Sigmoid colon (tissue), 4 donors: ENCODE measurements at regions not wholly inside any gene's neighbourhood (a gene's known extent, or its start where the extent isn't known, plus 50 kb on each side); places are given as distances from the start of the nearest gene placed in this dataset.

Source experiments
- POLR2A ChIP-seq, 2 donors: fragments of 450-650 bp; IDR thresholded peaks; one replicate each; pipeline ENCODE4 v1.6.1; 2016; ENCODE audit warnings: antibody characterized with exemption in 2 of 2, mild to moderate bottlenecking in 2 of 2, moderate library complexity in 2 of 2
- POLR2AphosphoS5 ChIP-seq, 4 donors: sonication (generic); formaldehyde crosslinking; IDR thresholded peaks; one replicate each; pipeline ENCODE4 v1.6.1; 2017; ENCODE audit warnings: antibody characterized with exemption in 4 of 4
- TF ChIP-seq, protein P1 (sequence below), 4 experiments: fragments of 450-650 bp in 3 of 4; fragments of 200-600 bp in 1 of 4; IDR thresholded peaks; one replicate each; pipeline ENCODE4 v1.5.1; 2016 to 2019; ENCODE audit warnings: antibody characterized with exemption in 4 of 4, mild to moderate bottlenecking in 3 of 4, moderate library complexity in 2 of 4

DNA sequence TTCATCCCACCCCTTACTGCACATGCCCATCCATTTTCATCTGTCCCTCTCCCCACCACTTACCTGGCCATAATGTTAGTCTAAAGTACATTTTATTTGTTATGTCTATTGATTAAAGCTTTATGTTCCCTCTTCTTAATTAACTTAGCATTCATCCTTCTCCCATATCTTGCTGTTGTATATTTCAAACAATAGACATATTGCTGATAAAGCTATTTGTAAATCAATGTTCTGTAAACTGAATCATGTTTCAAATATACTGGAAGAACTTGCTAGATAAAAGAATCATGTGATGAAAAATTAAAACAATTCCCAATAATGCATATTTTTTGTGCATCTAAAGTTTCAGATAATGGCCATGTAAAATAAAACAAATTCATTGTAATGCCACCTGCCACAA lies 249.2 kb downstream of the IGSF11 start:
- TF ChIP-seq, protein P1, sequence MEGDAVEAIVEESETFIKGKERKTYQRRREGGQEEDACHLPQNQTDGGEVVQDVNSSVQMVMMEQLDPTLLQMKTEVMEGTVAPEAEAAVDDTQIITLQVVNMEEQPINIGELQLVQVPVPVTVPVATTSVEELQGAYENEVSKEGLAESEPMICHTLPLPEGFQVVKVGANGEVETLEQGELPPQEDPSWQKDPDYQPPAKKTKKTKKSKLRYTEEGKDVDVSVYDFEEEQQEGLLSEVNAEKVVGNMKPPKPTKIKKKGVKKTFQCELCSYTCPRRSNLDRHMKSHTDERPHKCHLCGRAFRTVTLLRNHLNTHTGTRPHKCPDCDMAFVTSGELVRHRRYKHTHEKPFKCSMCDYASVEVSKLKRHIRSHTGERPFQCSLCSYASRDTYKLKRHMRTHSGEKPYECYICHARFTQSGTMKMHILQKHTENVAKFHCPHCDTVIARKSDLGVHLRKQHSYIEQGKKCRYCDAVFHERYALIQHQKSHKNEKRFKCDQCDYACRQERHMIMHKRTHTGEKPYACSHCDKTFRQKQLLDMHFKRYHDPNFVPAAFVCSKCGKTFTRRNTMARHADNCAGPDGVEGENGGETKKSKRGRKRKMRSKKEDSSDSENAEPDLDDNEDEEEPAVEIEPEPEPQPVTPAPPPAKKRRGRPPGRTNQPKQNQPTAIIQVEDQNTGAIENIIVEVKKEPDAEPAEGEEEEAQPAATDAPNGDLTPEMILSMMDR (IDR thresholded peaks at IDR 0.05) = no peak
- TF ChIP-seq POLR2A (IDR thresholded peaks at IDR 0.05) (no peak), POLR2AphosphoS5 (IDR thresholded peaks at IDR 0.05) (no peak)
